ENCODE measurements at regions not wholly inside any gene's neighbourhood (a gene's known extent, or its start where the extent isn't known, plus 50 kb on each side); places are given as distances from the start of the nearest gene placed in this dataset.

DNA sequence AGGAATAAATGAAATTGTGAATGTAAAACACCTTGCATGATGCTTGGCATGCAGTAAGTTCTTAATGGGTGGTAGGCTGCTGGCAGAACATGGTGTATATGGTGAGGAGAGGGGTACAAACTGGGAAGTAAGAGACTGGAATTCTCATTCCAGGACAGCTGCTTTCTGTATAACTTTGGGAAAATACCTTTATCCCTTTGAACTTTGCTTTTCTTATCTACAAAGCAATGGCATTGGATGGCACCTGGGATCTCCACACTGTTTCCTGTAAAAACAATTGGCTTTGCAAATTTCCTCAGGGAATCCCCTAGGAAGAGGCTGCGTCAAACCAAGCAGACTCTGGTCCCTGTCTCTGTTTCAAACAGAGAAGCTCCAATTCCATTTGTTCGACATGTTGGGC lies 100.7 kb upstream of the SLC4A7 start:
- H3K27ac Mint-ChIP-seq: no peak overlapping the region
- H3K27me3 Mint-ChIP-seq (ENCODE audit: low read depth, poor library complexity): peaks cover 11% of the 10 kb centered on the region
- H3K9me3 Mint-ChIP-seq: peaks cover 5% of the 10 kb centered on the region
- TF ChIP-seq, protein P1, sequence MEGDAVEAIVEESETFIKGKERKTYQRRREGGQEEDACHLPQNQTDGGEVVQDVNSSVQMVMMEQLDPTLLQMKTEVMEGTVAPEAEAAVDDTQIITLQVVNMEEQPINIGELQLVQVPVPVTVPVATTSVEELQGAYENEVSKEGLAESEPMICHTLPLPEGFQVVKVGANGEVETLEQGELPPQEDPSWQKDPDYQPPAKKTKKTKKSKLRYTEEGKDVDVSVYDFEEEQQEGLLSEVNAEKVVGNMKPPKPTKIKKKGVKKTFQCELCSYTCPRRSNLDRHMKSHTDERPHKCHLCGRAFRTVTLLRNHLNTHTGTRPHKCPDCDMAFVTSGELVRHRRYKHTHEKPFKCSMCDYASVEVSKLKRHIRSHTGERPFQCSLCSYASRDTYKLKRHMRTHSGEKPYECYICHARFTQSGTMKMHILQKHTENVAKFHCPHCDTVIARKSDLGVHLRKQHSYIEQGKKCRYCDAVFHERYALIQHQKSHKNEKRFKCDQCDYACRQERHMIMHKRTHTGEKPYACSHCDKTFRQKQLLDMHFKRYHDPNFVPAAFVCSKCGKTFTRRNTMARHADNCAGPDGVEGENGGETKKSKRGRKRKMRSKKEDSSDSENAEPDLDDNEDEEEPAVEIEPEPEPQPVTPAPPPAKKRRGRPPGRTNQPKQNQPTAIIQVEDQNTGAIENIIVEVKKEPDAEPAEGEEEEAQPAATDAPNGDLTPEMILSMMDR (IDR thresholded peaks at IDR 0.05): no peak
- no peaks in the 10 kb centered on the region for H3K36me3 Mint-ChIP-seq (ENCODE audit: low read depth)
- H3K4me1 Mint-ChIP-seq: peaks cover 2% of the 10 kb centered on the region
- H3K4me3 Mint-ChIP-seq: no peak overlapping the region
- DNase-seq: no peak

DNA sequence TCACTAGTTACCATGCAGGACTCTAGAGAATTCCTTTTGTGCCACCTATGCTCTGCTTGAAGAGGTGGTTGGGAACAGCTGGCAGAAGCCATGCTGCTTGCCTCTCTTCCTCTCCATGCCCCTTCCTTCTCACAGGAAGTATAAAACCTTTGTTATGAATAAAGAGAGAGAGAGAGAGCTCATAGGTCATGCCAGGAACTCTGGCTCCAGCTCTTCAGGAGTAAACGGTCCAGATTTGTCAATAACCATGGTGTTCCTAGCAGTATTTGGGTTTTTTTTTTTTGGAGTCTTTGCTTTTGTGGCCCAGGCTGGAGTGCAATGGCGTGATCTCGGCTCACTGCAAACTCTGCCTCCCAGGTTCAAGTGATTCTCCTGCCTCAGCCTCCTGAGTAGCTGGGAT lies 97.7 kb upstream of the SLC4A7 start:
- H3K27ac Mint-ChIP-seq: no peak overlapping the region
- no peaks in the 10 kb centered on the region for H3K36me3 Mint-ChIP-seq (ENCODE audit: low read depth)
- no peaks in the 10 kb centered on the region for H3K4me1 Mint-ChIP-seq
- peaks cover 5% of the 10 kb centered on the region for H3K9me3 Mint-ChIP-seq
- TF ChIP-seq, protein P1 (IDR thresholded peaks at IDR 0.05): no peak
- DNase-seq: no peak
- peaks cover 14% of the 10 kb centered on the region for H3K27me3 Mint-ChIP-seq (ENCODE audit: low read depth, poor library complexity)
- no peak overlapping the region for H3K4me3 Mint-ChIP-seq

DNA sequence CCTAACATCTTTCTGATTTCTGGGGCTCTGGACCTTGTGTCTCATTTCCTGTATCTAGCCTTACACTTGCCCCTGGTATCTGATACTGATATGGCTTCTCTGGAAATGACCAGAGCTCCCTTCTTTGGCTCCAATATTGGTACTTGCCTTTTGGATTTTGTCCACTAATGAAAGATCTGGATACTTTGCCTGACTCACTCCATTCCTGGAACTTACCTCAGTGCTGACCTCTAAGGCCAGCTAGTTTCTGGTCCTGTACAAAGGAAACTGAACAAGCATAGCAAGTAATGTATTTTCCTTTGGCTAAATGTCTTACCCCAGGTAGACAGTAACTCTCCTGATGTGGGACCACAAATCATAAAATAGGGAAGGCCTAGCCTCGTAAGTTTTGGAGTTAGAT lies 93.8 kb upstream of the SLC4A7 start:
- H3K27me3 Mint-ChIP-seq (ENCODE audit: low read depth, poor library complexity): peaks cover 11% of the 10 kb centered on the region
- TF ChIP-seq, protein P1 (IDR thresholded peaks at IDR 0.05): no peak
- DNase-seq: no peak
- no peaks in the 10 kb centered on the region for H3K36me3 Mint-ChIP-seq (ENCODE audit: low read depth)
- H3K4me1 Mint-ChIP-seq: no peaks in the 10 kb centered on the region
- no peak overlapping the region for H3K4me3 Mint-ChIP-seq
- H3K9me3 Mint-ChIP-seq: peaks cover 5% of the 10 kb centered on the region
- no peak overlapping the region for H3K27ac Mint-ChIP-seq

DNA sequence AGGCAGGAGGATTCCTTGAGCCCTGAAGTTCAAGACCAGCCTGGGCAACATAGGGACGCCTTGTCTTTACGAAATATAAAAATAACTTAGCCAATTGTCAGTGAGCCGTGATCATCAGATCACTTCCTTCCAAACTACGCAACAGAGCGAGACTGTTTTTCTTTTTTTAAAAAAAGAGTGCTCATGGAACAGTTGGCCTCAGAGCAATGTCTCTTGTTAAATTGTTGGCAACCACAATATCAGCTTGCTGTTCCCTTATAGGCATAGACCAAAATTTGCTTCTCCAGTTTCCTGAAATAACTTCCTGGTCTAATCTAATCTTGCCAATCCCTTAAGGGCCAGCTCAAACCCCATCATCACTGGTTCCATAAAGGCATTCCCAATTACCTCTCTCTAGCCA lies 93.3 kb upstream of the SLC4A7 start:
- peaks cover 11% of the 10 kb centered on the region for H3K27me3 Mint-ChIP-seq (ENCODE audit: low read depth, poor library complexity)
- no peaks in the 10 kb centered on the region for H3K36me3 Mint-ChIP-seq (ENCODE audit: low read depth)
- TF ChIP-seq, protein P1 (IDR thresholded peaks at IDR 0.05): no peak
- peaks cover 5% of the 10 kb centered on the region for H3K9me3 Mint-ChIP-seq
- no peaks in the 10 kb centered on the region for H3K4me1 Mint-ChIP-seq
- DNase-seq: no peak
- no peak overlapping the region for H3K4me3 Mint-ChIP-seq
- no peak overlapping the region for H3K27ac Mint-ChIP-seq

DNA sequence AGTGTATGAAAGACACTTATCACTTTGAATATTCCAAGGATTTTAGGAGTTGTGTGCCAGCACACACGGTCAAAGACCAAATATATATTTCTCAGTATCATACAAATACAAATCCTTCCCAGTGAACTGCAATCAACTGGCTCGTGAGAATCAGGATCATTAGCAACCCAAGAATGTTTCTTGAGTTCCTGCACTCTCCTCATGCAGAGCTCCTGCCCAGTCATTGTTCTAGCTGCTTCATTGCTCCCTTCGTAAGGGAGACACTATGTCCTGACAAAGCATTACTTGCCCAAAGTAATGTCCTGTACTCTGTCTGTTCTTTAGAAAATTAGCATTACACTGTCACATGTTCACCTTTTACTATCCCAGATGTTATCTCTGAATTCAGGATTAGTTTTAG lies 92.0 kb upstream of the SLC4A7 start:
- TF ChIP-seq, protein P1 (IDR thresholded peaks at IDR 0.05): no peak
- H3K27me3 Mint-ChIP-seq (ENCODE audit: low read depth, poor library complexity): peaks cover 7% of the 10 kb centered on the region
- H3K27ac Mint-ChIP-seq: peak overlapping the region; percentile 22
- no peaks in the 10 kb centered on the region for H3K9me3 Mint-ChIP-seq
- H3K4me3 Mint-ChIP-seq: no peak overlapping the region
- no peak for DNase-seq
- H3K4me1 Mint-ChIP-seq: peaks cover 6% of the 10 kb centered on the region
- H3K36me3 Mint-ChIP-seq (ENCODE audit: low read depth): no peaks in the 10 kb centered on the region

DNA sequence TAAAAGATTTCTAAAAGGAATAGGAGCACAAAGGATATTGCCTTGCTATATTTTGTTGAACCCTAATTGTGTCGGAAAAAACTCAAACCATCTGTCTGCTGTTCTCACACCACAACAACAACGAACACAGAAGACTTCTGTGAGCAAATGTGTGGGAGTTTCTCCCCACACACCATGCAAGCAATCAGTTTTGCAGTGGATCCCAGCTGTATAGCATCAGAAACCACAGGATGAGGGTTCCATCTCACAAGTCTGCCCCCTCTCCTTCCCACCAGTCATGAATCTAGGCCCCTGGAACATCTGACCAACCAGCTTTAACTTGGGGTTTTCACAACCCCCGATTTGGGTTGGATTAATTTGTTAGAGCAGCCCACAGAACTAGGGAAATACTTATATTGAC lies 91.3 kb upstream of the SLC4A7 start:
- H3K9me3 Mint-ChIP-seq: no peaks in the 10 kb centered on the region
- H3K27ac Mint-ChIP-seq: no peak overlapping the region
- H3K4me3 Mint-ChIP-seq: no peak overlapping the region
- peaks cover 13% of the 10 kb centered on the region for H3K4me1 Mint-ChIP-seq
- H3K36me3 Mint-ChIP-seq (ENCODE audit: low read depth): no peaks in the 10 kb centered on the region
- H3K27me3 Mint-ChIP-seq (ENCODE audit: low read depth, poor library complexity): peaks cover 6% of the 10 kb centered on the region
- no peak for DNase-seq
- TF ChIP-seq, protein P1 (IDR thresholded peaks at IDR 0.05): no peak

Data from nephron progenitor cell (in vitro differentiated cells).